AG08396 (cell line): ENCODE measurements at regions not wholly inside any gene's neighbourhood (a gene's known extent, or its start where the extent isn't known, plus 50 kb on each side); places are given as distances from the start of the nearest gene placed in this dataset.
A peak's percentile ranks its signal among the peaks of the same experiment; 100 is the strongest.

Experiments used
- DNase-seq: peaks from one replicate; pipeline ENCODE4 v3.0.0; 2012; ENCODE audit warnings: low spot score, mixed read lengths

- DNase-seq: no peak
Measured at GRCh38 chr3:180185650-180186049, 148.9 kb upstream of the PEX5L start.

- no peak for DNase-seq
Measured at GRCh38 chr3:180188512-180189309, 152.0 kb upstream of the PEX5L start.

GRCh38 chr3:180189310-180189648 lies 152.5 kb upstream of the PEX5L start:
- no peak for DNase-seq

GRCh38 chr3:180196658-180197057 lies 159.9 kb upstream of the PEX5L start:
- DNase-seq: no peak

- no peak for DNase-seq
Measured at GRCh38 chr3:180199417-180199995, 162.8 kb upstream of the PEX5L start.

GRCh38 chr3:180215866-180216265 lies 179.1 kb upstream of the PEX5L start:
- no peak for DNase-seq

GRCh38 chr3:180223268-180223667 lies 186.5 kb upstream of the PEX5L start:
- DNase-seq: no peak

- DNase-seq: no peak
Measured at GRCh38 chr3:180229113-180229512, 192.4 kb upstream of the PEX5L start.

GRCh38 chr3:180239939-180240338 lies 203.2 kb upstream of the PEX5L start:
- no peak for DNase-seq

- no peak for DNase-seq
Measured at GRCh38 chr3:180246688-180247195, 210.0 kb upstream of the PEX5L start.

- peak; percentile 26 for DNase-seq
Measured at GRCh38 chr3:180250172-180250571, 213.4 kb upstream of the PEX5L start.

- DNase-seq: no peak
Measured at GRCh38 chr3:180252683-180253082, 215.9 kb upstream of the PEX5L start.

- DNase-seq: no peak
Measured at GRCh38 chr3:180253283-180253682, 216.5 kb upstream of the PEX5L start.

- no peak for DNase-seq
Measured at GRCh38 chr3:180264479-180264878, 227.7 kb upstream of the PEX5L start.

GRCh38 chr3:180265551-180265950 lies 228.8 kb upstream of the PEX5L start:
- DNase-seq: no peak

- DNase-seq: no peak
Measured at GRCh38 chr3:180267202-180267843, 230.6 kb upstream of the PEX5L start.

- no peak for DNase-seq
Measured at GRCh38 chr3:180274536-180274935, 237.8 kb upstream of the PEX5L start.

- DNase-seq: no peak
Measured at GRCh38 chr3:180275176-180275575, 238.4 kb upstream of the PEX5L start.

GRCh38 chr3:180277041-180277440 lies 240.3 kb upstream of the PEX5L start:
- no peak for DNase-seq

GRCh38 chr3:180278583-180279188 lies 241.9 kb upstream of the PEX5L start:
- DNase-seq: no peak

- DNase-seq: peak; percentile 28
Measured at GRCh38 chr3:180280555-180280954, 243.8 kb upstream of the PEX5L start.

- DNase-seq: no peak
Measured at GRCh38 chr3:180282386-180282785, 245.6 kb upstream of the PEX5L start.

- no peak for DNase-seq
Measured at GRCh38 chr3:180283251-180283650, 246.5 kb upstream of the PEX5L start.
